HG02759 (cell line): ENCODE measurements at regions not wholly inside any gene's neighbourhood (a gene's known extent, or its start where the extent isn't known, plus 50 kb on each side); places are given as distances from the start of the nearest gene placed in this dataset.

Experiments
- ATAC-seq: cut with Tn5 transposase; IDR thresholded peaks from one replicate; pipeline ENCODE4 v1.9.1; 2021; ENCODE audit warnings: mild to moderate bottlenecking, moderate library complexity; ENCODE audit not compliant: unreplicated experiment

DNA sequence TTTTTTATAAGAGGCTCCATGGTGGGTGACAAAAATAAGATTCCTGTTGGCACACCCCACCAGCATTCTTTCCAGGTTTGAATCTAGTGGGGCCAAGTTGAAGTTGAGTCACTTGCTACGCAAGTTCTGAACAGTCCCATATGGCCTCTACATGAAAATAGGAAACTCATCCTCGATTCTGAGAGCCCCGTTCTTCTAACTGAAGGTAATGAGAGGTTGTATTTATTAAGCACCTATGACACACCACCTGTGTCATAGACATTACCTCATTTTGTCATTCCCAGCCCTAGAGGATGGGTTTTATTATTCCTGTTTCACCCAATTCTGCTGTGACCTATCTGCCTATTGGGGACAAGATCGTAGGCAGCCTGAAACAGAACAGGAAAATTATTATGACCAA, 131.7 kb downstream of the ACTL7B start:
- ATAC-seq, result no peak

DNA sequence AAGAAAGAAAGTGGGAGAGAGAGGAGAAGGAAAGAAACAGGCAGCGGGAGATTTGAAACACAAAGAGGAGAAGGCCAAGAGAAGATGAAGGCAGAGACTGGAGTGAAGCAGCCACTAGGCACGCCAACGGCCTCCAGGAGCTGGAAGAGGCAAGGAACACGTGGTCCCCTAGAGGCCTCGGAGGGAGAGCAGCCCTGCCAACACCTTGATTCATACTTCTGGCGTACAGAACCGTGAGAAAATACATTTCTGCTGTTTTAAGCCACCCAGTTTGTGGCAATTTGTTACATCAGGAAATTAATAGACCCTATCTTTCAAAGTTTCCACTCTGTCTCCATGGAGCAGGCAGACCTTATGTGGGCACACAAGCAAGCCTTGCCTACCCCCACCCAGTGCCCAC, 133.4 kb downstream of the ACTL7B start:
- no peak for ATAC-seq

DNA sequence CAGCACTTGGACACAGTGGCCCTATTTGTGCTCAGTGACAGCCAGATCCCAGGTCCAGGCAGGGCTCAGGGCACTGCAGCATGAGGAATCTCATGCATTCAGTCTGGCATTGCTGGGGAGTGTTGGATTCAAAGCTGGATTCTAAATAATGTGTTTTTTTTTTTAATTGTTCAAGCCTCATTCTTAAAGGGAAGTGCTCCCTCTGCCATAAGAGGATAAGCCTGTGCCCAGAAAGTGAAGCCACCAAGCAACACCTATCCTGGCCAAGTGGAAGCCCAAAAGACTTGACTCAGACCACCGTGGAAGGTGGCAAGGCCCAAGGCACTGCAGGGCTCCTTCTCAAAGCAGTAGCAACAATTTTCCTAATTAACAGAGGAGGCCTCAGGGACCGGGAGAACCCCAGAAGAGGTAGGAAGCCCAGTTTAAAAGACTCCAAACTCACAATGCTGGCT, 135.6 kb downstream of the ACTL7B start:
- ATAC-seq, result no peak

DNA sequence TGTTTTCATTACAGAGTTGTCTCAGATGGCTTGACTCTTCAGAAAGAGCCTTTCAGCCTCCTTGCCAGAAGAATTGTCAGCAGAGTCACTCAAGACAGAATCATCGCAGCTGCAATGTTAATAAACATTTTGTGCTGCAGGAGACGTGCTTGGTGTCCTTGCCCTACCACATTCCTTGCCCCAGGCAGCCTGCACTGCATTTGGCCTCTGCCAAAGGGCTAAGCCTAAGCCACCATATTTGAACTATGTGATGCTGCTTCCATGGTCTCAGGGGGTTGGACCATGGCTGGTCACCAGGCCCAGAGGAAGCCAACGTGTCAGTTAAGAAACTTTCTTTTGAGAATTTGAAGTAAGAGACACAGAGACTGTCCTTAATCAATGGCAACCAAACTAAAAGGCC, 145.4 kb downstream of the ACTL7B start:
- ATAC-seq, result no peak

DNA sequence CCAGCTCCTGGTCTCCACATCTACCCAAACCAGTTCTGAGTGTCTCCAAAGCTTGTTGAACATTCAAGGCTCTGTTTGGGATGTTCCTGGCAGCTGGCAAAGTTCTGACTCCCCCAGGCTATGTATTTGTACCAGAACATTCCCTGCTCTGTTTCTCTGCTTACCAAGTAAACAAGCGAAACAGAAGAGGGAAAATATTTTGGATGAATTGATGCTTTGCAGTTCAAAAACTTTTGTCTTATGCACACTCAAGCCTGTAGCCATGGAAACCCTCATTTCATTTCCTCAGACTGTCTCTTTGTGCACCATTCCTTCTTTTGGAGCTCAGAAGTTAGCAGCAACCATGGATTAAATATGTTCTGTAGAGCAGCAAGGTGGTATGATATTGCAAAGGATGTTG, 145.8 kb downstream of the ACTL7B start:
- no peak for ATAC-seq

DNA sequence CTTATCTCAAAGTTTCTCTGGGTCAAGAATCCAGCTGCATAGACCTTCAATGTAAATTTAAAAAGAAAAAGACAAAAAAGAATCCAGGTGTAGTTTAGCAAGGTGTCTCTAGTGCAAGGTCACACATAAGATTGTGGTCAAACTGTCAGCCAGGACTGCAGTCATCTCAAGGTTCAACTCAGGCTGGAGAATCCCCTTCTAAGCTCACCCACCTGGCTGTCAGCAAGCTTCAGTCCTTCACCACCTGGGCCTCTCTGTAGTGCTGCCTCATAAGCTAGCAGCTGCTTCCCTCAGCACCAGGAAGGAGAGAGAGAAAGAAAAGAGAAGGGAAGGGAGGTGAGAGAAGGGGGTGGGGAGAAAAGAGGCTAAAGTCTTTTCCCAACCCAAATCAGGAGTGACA, 146.7 kb downstream of the ACTL7B start:
- no peak for ATAC-seq

DNA sequence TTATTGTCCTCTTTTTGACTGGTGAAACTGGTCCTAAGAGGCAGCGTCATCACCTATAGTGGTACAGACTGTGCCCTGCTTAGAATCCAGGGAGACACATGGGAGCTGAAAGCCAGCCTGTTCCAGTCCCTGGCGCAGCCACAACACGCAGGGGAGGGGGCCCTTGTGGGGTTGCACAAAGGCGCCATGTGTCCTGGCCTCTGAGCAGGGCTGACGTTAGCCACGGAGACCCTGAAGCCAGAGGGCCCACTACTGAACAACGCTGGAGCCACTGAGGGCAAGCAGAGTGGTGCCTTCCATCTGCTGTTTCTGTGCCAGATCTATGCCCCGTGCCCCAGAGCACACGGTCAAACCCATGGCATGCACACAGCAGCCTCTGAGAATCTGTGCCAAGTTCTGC, 147.3 kb downstream of the ACTL7B start:
- ATAC-seq, result no peak

DNA sequence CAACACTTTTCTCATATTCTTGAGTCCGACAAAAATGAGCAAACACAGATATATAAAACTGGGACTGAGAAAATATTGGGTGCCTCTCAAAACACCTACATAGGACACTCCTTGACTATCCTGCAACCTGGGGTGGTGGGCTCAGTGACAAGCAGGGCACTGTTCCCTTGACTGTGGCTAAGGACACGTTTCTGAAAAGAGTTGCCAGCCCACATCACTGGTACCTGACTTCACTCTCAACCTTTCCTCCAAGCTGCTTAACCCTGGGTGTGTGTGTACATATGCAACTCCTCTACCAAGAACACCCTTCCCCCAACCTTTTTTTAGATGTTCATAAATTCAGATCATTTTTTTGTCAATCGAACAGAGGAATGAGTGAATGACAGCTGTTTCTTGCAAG, 148.7 kb downstream of the ACTL7B start:
- no peak for ATAC-seq

DNA sequence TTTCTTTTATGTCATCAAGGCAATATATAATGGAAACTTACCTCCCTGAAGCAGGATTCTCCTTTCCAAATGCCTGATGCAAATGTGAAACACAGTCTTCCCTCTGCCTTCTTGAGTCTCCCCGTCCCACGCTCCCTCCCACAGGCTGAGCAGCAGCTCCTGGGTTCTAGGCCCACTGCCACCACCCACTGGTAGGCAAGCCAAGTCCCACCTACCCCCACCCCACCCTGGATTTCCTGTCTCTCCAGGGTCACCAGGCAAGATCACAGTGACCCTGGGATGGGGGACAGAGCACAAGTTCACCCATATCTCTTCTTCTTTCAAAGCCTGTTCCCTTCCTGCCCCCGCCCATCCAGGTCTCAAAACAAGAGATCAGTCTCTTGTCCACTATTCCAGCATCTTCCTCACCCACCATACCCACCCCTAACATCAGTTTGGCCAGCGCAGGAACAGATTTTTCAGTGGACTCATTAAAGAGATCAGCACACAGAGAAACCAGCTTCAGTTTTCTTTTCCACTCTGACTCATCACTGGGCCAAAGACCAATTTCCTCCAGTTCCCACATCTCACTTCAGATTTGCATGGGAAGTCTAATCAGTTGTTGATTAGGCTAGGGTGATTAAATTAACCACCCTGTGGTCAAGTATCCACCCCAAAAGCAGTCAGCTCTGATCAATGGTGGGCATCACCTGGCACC, 151.5 kb downstream of the ACTL7B start:
- ATAC-seq, result no peak

DNA sequence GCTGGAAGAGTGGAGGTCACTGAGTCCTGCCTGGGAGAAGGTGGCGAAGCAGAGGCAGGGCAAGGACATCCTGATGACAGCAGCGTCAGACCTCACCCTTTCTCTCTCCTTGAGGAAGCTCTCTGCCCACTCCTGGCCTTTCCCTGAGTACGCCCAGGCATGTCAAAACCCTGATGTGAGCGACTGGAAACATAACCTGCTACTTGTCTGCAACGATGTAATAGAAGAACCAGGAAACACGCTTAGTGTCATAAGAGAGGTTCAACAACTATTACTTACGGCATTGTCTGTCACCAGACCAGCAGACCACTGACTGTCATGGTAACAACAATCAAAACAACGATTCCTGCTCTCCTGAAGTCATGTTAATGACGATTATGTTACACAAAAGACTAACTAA, 152.4 kb downstream of the ACTL7B start:
- no peak for ATAC-seq

DNA sequence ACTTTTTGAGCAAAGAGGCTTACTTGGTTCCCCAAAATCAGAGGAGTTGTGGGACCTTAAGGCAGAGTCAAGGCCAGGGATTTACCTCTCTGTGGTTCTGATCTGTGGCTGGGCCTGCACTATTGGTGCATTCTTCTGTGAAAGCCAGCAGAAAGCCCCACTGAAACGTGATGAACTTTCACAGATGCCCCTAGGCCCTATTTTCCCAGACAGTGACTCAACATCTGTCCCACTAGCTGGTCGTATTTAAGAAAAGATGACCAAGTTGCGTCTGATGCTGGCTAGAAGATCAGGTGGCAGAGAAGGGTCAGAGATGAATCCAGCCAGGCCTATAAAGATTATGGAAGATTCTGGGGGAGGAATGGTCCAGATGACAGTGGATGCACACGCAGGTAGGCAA, 153.1 kb downstream of the ACTL7B start:
- ATAC-seq, result no peak

DNA sequence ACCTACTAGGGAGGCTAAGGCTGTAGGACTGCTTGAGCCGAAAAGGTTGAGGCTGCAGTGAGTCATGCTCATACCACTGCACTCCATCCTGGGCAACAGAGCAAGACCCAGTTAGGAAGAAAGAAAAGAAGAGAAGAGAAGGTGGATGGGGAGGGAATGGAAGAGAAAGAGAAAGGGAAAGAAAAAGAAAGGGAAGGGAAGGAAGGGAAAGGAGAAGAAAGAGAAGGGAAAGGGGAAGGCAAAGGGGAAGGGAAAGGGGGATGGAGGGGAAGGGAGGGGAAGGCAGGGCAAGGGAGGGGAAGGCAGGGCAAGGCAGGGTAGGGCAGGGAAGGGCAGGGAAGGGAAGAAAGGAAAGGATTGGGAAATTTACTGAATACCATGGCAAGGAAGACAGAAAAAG, 157.0 kb downstream of the ACTL7B start:
- ATAC-seq, result no peak

DNA sequence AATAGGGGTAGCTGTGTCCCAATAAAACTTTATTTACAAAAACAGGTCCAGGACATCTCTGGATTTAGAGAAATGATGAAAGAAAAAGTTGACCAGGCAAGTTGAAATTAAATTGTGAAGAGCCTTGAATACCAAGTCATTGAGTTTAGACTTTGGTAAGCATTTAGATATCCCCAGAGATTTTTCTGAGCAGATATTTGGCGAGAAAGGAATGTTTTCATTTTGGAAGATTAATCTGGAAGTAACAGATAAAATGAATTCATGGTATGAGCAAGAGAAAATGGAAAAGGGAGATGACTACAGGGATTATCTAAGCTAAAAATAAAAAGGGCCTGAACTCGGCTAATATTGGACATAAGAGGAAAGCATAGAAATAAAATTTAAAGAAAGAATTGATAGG, 157.6 kb downstream of the ACTL7B start:
- no peak for ATAC-seq

DNA sequence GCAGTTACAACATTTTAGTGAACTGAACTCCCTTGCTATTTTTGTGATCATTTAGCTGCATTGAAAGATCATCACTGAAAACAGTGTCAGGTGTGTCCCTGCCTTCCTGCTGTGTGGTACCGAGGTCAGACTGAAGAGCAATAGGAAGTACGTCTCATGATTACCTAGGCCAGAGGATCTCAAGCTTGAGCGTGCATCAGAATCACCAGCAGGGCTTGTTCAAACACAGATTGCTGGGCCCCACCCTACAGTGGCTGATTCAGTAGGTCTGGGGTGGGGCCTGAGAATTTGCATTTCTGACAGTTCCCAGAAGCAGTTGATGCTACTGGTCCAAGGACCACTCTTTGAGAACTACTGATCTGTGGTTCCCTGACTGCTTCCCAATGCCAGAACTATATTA, 159.6 kb downstream of the ACTL7B start:
- ATAC-seq, result no peak

DNA sequence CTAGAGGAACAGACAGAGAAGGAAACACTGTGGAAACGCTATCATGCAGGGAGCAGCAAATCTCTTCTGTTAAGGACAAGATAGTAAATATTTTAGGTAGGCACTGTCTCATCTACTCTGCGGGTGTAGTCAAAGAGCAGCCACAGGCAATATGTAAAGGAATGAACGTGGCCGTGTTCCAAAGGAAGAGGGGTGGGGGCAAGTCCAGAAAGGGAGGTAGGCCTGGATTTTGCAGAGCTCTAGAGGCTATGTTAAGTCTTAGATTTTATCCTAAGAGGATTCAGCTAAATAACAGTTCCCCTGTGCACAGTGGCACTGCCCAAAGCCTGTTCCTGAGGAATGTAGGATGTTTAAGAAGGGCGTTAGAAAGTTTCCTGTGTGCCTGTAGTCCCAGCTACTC, 161.6 kb downstream of the ACTL7B start:
- ATAC-seq, result no peak

DNA sequence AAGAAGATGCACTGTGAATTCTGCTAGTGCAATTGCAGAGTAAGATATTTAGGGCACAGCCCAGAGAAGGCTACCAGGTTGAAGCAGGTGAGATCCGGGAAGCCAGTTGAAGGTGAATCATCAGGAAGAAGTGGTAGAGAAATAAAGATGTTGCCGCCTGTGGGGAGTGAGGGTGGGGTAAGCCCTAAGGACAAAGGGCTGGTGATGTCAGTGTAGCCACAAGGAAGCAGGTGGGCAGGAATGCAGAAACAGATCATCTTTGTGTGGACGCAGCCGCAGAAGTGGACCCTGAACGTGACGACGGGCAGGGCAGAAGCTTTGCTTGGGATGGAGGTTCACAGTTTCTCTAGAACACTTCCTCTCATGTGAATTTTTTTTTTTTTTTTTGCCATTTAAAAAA, 164.2 kb downstream of the ACTL7B start:
- no peak for ATAC-seq

DNA sequence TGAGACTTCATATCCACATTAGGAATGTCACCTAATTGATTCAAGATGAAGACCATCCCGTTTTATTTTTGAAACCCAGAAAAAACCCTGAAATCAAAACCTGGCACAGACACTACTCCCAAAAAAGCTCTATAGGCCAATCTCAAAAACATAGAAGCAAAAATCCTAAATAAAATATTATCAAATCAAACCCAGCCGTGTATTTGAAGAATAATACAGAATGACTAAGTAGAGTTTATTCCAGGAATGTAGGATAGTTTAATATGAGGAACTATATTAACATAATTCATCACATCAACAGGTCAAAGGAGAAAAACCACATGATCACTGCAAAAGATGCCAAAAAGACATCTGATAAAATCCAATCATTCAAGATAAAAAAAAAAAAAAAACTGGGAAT, 167.1 kb downstream of the ACTL7B start:
- no peak for ATAC-seq

DNA sequence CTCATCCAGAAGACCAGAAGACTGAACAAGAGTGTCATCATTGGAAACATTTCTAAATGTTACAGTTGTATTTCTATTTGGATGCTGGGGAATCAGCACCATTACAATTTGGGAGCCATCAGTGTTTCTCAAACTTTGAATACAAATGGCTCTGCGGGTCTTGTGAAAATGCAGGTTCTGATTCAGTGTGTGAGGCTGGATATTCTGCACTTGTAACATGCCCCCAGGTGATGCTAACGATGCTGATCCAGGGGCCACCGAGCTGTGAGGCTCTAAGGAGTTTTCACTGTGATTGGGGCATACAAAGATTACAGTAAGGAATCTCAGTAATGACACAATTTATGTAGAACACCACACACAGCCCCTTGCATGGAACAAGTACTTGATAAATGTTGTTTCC, 167.7 kb downstream of the ACTL7B start:
- ATAC-seq, result no peak

DNA sequence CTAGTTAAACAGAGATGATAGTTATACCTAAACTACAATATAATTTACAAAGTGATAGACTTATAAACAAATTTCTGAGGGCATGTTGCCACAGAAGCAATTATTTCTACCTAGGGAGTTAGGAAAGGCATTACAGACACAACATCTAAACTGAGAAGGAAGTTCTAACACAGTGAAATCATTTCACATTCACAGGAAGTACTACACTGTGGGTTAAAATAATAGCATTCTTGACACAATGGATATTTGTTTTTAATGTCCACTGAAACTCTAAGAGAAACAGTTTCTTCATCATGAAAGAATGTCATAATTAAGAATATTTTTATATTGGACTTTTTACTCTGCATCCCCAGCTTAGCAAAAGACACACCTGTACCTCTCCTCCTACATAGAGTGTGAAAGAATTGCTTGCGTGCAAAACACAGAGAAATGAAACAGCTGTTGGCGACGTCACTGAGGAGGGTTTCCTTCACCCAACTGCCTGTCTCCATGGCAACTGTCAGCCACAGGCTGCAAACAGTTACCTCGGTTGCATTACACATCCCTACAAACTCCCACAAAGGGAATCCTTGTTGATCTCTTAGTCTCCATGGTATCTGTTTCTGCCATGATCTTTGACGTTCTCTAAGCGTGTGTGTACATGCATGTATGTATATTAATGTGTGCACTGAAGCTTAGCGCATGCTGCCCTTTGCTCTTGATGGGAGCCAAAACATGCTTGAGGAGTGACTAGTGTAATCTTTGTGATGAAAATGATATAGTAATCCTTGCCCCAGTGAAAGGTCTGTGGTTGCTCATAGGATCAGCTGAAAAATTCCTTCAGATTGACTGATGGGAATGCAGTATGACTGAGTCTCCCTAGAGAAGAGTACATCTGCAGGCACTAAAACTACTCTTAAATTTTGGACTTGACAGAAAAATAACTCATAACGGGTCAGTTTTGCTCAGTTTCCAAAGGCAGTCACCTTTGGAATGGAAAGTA, 168.5 kb downstream of the ACTL7B start:
- ATAC-seq, result no peak

DNA sequence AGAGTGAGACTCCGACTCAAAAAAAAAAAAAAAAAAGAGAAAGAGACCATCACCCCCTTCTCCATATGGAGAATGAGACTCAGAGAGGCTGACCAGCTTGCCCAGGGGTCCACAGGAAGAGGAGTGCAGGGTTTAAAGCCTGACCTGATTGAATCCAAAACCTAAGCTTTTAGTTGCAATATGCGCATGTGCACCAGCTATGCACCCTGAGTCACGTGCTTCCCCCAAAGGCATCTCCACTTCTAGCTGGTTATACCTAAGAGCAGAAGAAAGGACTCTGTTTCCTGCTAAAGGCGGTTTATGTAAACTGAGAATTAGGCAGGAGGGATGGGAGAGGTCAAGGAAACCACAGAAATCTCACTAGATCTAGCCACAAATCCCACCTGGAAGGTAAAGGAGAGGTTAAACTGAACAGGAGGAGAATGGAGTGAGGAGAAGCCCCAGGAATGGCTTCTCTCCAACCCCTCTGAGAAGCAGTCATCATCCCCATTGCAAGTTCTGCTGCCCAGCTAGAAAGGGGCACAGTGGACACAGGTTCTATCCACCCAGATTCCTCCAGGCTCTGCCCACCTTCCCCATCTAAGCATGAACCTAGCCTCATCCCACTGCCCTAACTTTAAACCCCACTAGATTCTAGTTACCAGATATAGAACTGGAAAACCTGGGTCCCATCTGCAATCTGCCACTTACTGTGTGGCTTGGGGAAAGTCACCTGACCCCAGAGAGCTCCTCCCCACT, 171.3 kb downstream of the ACTL7B start:
- no peak for ATAC-seq

DNA sequence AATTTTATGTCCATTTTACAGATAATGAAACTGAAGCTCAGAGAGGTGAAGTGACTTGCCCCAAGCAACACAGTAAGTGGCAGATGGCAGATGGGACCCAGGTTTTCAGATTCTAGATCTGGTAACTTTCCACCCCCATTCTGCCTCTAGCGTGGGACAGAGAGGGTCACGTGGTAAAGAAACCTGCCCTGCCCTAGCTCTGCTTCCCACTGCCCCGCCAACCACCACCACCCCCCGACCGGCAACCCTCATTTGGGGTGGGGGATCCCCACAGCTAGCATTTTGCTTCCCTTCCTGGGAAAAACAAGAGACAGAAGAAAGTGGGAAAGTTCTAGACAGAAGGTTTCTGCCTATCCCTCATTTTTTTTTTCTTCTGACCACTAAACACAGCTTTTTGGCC, 172.5 kb downstream of the ACTL7B start:
- no peak for ATAC-seq
